KMS-11 (cell line): ENCODE measurements at regions not wholly inside any gene's neighbourhood (a gene's known extent, or its start where the extent isn't known, plus 50 kb on each side); places are given as distances from the start of the nearest gene placed in this dataset.

Source experiments
- H2AFZ ChIP-seq: fragments of 200-600 bp; sonication (generic); 2 replicates; pipeline ENCODE4 v1.6.1; 2016; ENCODE audit warnings: antibody characterized with exemption, mixed run types, low read depth
- H3K27ac ChIP-seq: fragments of 200-600 bp; sonication (generic); 2 replicates; pipeline ENCODE4 v1.6.1; 2016; ENCODE audit warnings: mild to moderate bottlenecking, mixed run types
- H3K27me3 ChIP-seq: fragments of 200-600 bp; sonication (generic); 2 replicates; pipeline ENCODE4 v1.6.1; 2017; ENCODE audit warnings: mild to moderate bottlenecking, low read depth, mixed run types, moderate library complexity; ENCODE audit not compliant: insufficient read depth
- H3K36me3 ChIP-seq: fragments of 200-600 bp; sonication (generic); 2 replicates; pipeline ENCODE4 v1.6.1; 2017; ENCODE audit warnings: mild to moderate bottlenecking, mixed run types; ENCODE audit not compliant: insufficient read depth
- H3K4me1 ChIP-seq: fragments of 200-600 bp; sonication (generic); 2 replicates; pipeline ENCODE4 v1.6.1; 2016; ENCODE audit warnings: mild to moderate bottlenecking, low read depth, mixed run types; ENCODE audit not compliant: poor library complexity, severe bottlenecking
- H3K4me2 ChIP-seq: fragments of 200-600 bp; sonication (generic); 2 replicates; pipeline ENCODE4 v1.7.0; 2016; ENCODE audit warnings: mild to moderate bottlenecking, mixed run types
- H3K4me3 ChIP-seq: fragments of 200-600 bp; sonication (generic); IDR thresholded peaks from 2 replicates; pipeline ENCODE4 v1.6.1; 2017; ENCODE audit warnings: low read depth, low read length, mixed read lengths; ENCODE audit not compliant: insufficient read depth
- H3K79me2 ChIP-seq: fragments of 200-600 bp; sonication (generic); 2 replicates; pipeline ENCODE4 v1.6.1; 2016; ENCODE audit warnings: low read depth, mixed run types; ENCODE audit not compliant: insufficient read depth
- H3K9ac ChIP-seq: fragments of 200-600 bp; sonication (generic); 2 replicates; pipeline ENCODE4 v1.6.1; 2016; ENCODE audit warnings: mild to moderate bottlenecking, mixed run types
- H4K20me1 ChIP-seq: fragments of 200-600 bp; sonication (generic); 2 replicates; pipeline ENCODE4 v1.6.1; 2016; ENCODE audit warnings: mild to moderate bottlenecking, mixed run types; ENCODE audit not compliant: insufficient read depth
- TF ChIP-seq, protein P1 (sequence below): fragments of 200-600 bp; sonication (generic); conservative IDR thresholded peaks from 2 replicates; pipeline ENCODE4 v1.6.1; 2017; ENCODE audit warnings: low read depth, mild to moderate bottlenecking, antibody characterized with exemption, low read length, moderate library complexity, mixed read lengths

- H3K4me2 ChIP-seq, result no peak overlapping the region
- TF ChIP-seq, protein P1, sequence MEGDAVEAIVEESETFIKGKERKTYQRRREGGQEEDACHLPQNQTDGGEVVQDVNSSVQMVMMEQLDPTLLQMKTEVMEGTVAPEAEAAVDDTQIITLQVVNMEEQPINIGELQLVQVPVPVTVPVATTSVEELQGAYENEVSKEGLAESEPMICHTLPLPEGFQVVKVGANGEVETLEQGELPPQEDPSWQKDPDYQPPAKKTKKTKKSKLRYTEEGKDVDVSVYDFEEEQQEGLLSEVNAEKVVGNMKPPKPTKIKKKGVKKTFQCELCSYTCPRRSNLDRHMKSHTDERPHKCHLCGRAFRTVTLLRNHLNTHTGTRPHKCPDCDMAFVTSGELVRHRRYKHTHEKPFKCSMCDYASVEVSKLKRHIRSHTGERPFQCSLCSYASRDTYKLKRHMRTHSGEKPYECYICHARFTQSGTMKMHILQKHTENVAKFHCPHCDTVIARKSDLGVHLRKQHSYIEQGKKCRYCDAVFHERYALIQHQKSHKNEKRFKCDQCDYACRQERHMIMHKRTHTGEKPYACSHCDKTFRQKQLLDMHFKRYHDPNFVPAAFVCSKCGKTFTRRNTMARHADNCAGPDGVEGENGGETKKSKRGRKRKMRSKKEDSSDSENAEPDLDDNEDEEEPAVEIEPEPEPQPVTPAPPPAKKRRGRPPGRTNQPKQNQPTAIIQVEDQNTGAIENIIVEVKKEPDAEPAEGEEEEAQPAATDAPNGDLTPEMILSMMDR, result no peak
- H3K27ac ChIP-seq, result no peak overlapping the region
- no peaks in the 10 kb centered on the region for H3K4me1 ChIP-seq
- H3K27me3 ChIP-seq, result no peaks in the 10 kb centered on the region
- H3K4me3 ChIP-seq, result no peak overlapping the region
- H4K20me1 ChIP-seq, result no peaks in the 10 kb centered on the region
- H2AFZ ChIP-seq, result no peak overlapping the region
- no peaks in the 10 kb centered on the region for H3K36me3 ChIP-seq
- H3K9ac ChIP-seq, result no peak overlapping the region
- no peaks in the 10 kb centered on the region for H3K79me2 ChIP-seq
Observed at GRCh38 chr2:126770466-126770865, 114.5 kb downstream of the GYPC start.

GRCh38 chr2:126771094-126771493 lies 115.1 kb downstream of the GYPC start:
- TF ChIP-seq, protein P1, result no peak
- Histone ChIP-seq H3K36me3 (no peaks in the 10 kb centered on the region), H3K27me3 (no peaks in the 10 kb centered on the region), H3K9ac (no peak overlapping the region), H2AFZ (no peak overlapping the region), H3K4me1 (no peaks in the 10 kb centered on the region), H3K79me2 (no peaks in the 10 kb centered on the region), H3K4me2 (no peak overlapping the region), H3K4me3 (no peak overlapping the region), H3K27ac (no peak overlapping the region), H4K20me1 (no peaks in the 10 kb centered on the region)

GRCh38 chr2:126771501-126772195 lies 115.7 kb downstream of the GYPC start:
- Histone ChIP-seq H3K4me2 (no peak overlapping the region), H3K4me3 (no peak overlapping the region), H3K27me3 (no peaks in the 10 kb centered on the region), H4K20me1 (no peaks in the 10 kb centered on the region), H3K36me3 (no peaks in the 10 kb centered on the region), H3K79me2 (no peaks in the 10 kb centered on the region), H2AFZ (no peak overlapping the region), H3K9ac (no peak overlapping the region), H3K27ac (no peak overlapping the region), H3K4me1 (no peaks in the 10 kb centered on the region)
- TF ChIP-seq, protein P1, result no peak

DNA sequence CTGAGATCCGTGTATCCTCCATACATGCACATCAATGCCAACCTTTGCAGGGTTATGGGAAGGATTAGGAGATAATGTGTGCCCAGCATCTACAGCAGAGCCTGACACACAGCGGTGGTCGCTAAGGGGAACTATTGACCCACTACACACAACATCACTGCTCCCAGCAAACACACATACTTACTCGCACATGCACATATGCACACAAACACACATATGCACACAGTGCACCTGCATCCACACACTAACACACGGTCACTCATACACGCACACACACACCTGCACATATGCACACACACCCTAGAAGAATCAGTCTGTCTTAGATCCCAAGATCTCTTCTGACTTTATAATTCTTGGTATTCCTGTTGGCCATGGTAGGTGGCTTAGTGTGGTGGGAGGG lies 118.3 kb downstream of the GYPC start:
- no peaks in the 10 kb centered on the region for H3K4me1 ChIP-seq
- no peaks in the 10 kb centered on the region for H3K27me3 ChIP-seq
- H3K4me2 ChIP-seq, result no peak overlapping the region
- H3K27ac ChIP-seq, result no peak overlapping the region
- no peak overlapping the region for H3K9ac ChIP-seq
- no peaks in the 10 kb centered on the region for H3K79me2 ChIP-seq
- H3K36me3 ChIP-seq, result no peaks in the 10 kb centered on the region
- no peak overlapping the region for H3K4me3 ChIP-seq
- H4K20me1 ChIP-seq, result no peaks in the 10 kb centered on the region
- no peak overlapping the region for H2AFZ ChIP-seq
- TF ChIP-seq, protein P1, result no peak
